ENCODE measurements at regions not wholly inside any gene's neighbourhood (a gene's known extent, or its start where the extent isn't known, plus 50 kb on each side); places are given as distances from the start of the nearest gene placed in this dataset.

- TF ChIP-seq CTCF (IDR thresholded peaks at IDR 0.05) (no peak), EZH2 (IDR thresholded peaks at IDR 0.05) (no peak), EZH2phosphoT487 (IDR thresholded peaks at IDR 0.05) (no peak)
These were observed 812.8 kb downstream of the C12orf50 start for GRCh38 chr12:87216436-87216835.
